NCI-H2107 treated with DMSO at 0.1 percent for 48 hours (cell line): ENCODE measurements at regions not wholly inside any gene's neighbourhood (a gene's known extent, or its start where the extent isn't known, plus 50 kb on each side); places are given as distances from the start of the nearest gene placed in this dataset.

Source experiments
- DNase-seq: peaks from one replicate; lab custom pipeline; 2025; ENCODE audit not compliant: unreplicated experiment; lab: John Stamatoyannopoulos, UW

GRCh38 chr5:67383451-67383850 is 186.9 kb upstream of the CD180 start:
- no peak for DNase-seq

- no peak for DNase-seq
These were observed 184.8 kb upstream of the CD180 start for GRCh38 chr5:67381236-67381880.

- no peak for DNase-seq
These were observed 183.8 kb upstream of the CD180 start for GRCh38 chr5:67380431-67380830.

GRCh38 chr5:67379753-67380152 is 183.2 kb upstream of the CD180 start:
- DNase-seq, result no peak

- no peak for DNase-seq
These were observed 181.7 kb upstream of the CD180 start for GRCh38 chr5:67378256-67378655.

- no peak for DNase-seq
These were observed 181.0 kb upstream of the CD180 start for GRCh38 chr5:67377631-67378030.

- no peak for DNase-seq
These were observed 179.0 kb upstream of the CD180 start for GRCh38 chr5:67375606-67376005.

- no peak for DNase-seq
These were observed 177.8 kb upstream of the CD180 start for GRCh38 chr5:67374378-67374777.

GRCh38 chr5:67373518-67373917 is 176.9 kb upstream of the CD180 start:
- no peak for DNase-seq

GRCh38 chr5:67372887-67373286 is 176.3 kb upstream of the CD180 start:
- no peak for DNase-seq

- DNase-seq, result no peak
These were observed 175.3 kb upstream of the CD180 start for GRCh38 chr5:67371924-67372323.

- DNase-seq, result no peak
These were observed 170.2 kb upstream of the CD180 start for GRCh38 chr5:67366691-67367395.

GRCh38 chr5:67366276-67366675 is 169.7 kb upstream of the CD180 start:
- DNase-seq, result no peak

- DNase-seq, result no peak
These were observed 167.9 kb upstream of the CD180 start for GRCh38 chr5:67364381-67364970.

GRCh38 chr5:67363963-67364362 is 167.4 kb upstream of the CD180 start:
- DNase-seq, result no peak

GRCh38 chr5:67363180-67363709 is 166.6 kb upstream of the CD180 start:
- DNase-seq, result no peak

- no peak for DNase-seq
These were observed 165.5 kb upstream of the CD180 start for GRCh38 chr5:67361932-67362729.

- no peak for DNase-seq
These were observed 163.4 kb upstream of the CD180 start for GRCh38 chr5:67360047-67360446.

- DNase-seq, result no peak
These were observed 161.6 kb upstream of the CD180 start for GRCh38 chr5:67358186-67358585.

- DNase-seq, result no peak
These were observed 158.6 kb upstream of the CD180 start for GRCh38 chr5:67355120-67355713.
